Neural cell (in vitro differentiated cells): ENCODE measurements at regions not wholly inside any gene's neighbourhood (a gene's known extent, or its start where the extent isn't known, plus 50 kb on each side); places are given as distances from the start of the nearest gene placed in this dataset.

Experiments used
- H2AFZ ChIP-seq: fragments of 200-600, 300-800 bp; sonication (generic), shearing (Covaris generic); 2 replicates; pipeline ENCODE4 v1.6.0; 2014; ENCODE audit warnings: low read depth, mild to moderate bottlenecking, antibody characterized with exemption, low read length, moderate library complexity
- H3F3A ChIP-seq: fragments of 200-600 bp; shearing (Covaris generic); 2 replicates; pipeline ENCODE4 v1.6.1; 2016; ENCODE audit warnings: mild to moderate bottlenecking, moderate library complexity, mixed read lengths, antibody characterized with exemption, low read length; ENCODE audit not compliant: insufficient read depth, poor library complexity, severe bottlenecking
- H3K27ac ChIP-seq: fragments of 200-600, 300-800 bp; sonication (generic), shearing (Covaris generic); 2 replicates; pipeline ENCODE4 v1.5.1; 2014; ENCODE audit warnings: mild to moderate bottlenecking, low read length, moderate library complexity
- H3K27me3 ChIP-seq: fragments of 300-800, 200-600 bp; sonication (generic), shearing (Covaris generic); 2 replicates; pipeline ENCODE4 v1.6.0; 2014; ENCODE audit warnings: mild to moderate bottlenecking, low read depth, low read length, moderate library complexity; ENCODE audit not compliant: insufficient read depth
- H3K36me3 ChIP-seq: fragments of 300-800, 200-600 bp; sonication (generic), shearing (Covaris generic); 2 replicates; pipeline ENCODE4 v1.5.1; 2014; ENCODE audit warnings: mild to moderate bottlenecking, antibody characterized with exemption, low read length, moderate library complexity; ENCODE audit not compliant: insufficient read depth
- H3K4me2 ChIP-seq: fragments of 300-800, 200-600 bp; sonication (generic), shearing (Covaris generic); 2 replicates; pipeline ENCODE4 v1.6.0; 2014; ENCODE audit warnings: mild to moderate bottlenecking, low read length
- H3K4me3 ChIP-seq: fragments of 300-800, 200-600 bp; sonication (generic), shearing (Covaris generic); 2 replicates; pipeline ENCODE4 v1.5.1; 2014; ENCODE audit warnings: mild to moderate bottlenecking, low read length, moderate library complexity
- H3K79me2 ChIP-seq: fragments of 200-600 bp; shearing (Covaris generic); replicated peaks from 2 replicates; pipeline ENCODE4 v1.6.0; 2014; ENCODE audit warnings: mild to moderate bottlenecking, low read length, moderate library complexity; ENCODE audit not compliant: insufficient read depth
- H3K9ac ChIP-seq: fragments of 300-800, 200-600 bp; sonication (generic), shearing (Covaris generic); 2 replicates; pipeline ENCODE4 v1.6.1; 2016; ENCODE audit warnings: mild to moderate bottlenecking, low read length, mixed read lengths
- H3K9me2 ChIP-seq: fragments of 200-600 bp; shearing (Covaris generic); 2 replicates; pipeline ENCODE4 v1.6.1; 2016; ENCODE audit warnings: mild to moderate bottlenecking, low read length, mixed read lengths; ENCODE audit not compliant: insufficient read depth
- H3K9me3 ChIP-seq: fragments of 200-600, 300-800 bp; sonication (generic), shearing (Covaris generic); 2 replicates; pipeline ENCODE4 v1.6.1; 2016; ENCODE audit warnings: mild to moderate bottlenecking, mixed run types, low read length, moderate library complexity, mixed read lengths
- H4K20me1 ChIP-seq: fragments of 200-600 bp; shearing (Covaris generic); 2 replicates; pipeline ENCODE4 v1.6.1; 2016; ENCODE audit warnings: mild to moderate bottlenecking, mixed run types; ENCODE audit not compliant: insufficient read depth
- CTCF ChIP-seq: fragments of 450-650 bp; IDR thresholded peaks from 2 replicates; pipeline ENCODE4 v1.5.1; 2014; ENCODE audit warnings: antibody characterized with exemption, mild to moderate bottlenecking, moderate library complexity; ENCODE audit not compliant: poor library complexity, severe bottlenecking
- EP300 ChIP-seq: fragments of 450-650 bp; conservative IDR thresholded peaks from 2 replicates; pipeline ENCODE4 v1.6.1; 2014; ENCODE audit warnings: antibody characterized with exemption, mild to moderate bottlenecking, moderate library complexity; ENCODE audit not compliant: poor library complexity, severe bottlenecking
- EZH2 ChIP-seq: fragments of 200-600, 300-800 bp; shearing (Covaris generic), sonication (generic); IDR thresholded peaks from 2 replicates; pipeline ENCODE4 v1.6.1; 2014; ENCODE audit warnings: antibody characterized with exemption, low read length, borderline replicate concordance, mild to moderate bottlenecking; ENCODE audit not compliant: insufficient read depth, poor library complexity, severe bottlenecking
- MXI1 ChIP-seq: fragments of 450-650 bp; conservative IDR thresholded peaks from 2 replicates; pipeline ENCODE4 v1.6.1; 2014; ENCODE audit warnings: antibody characterized with exemption, mild to moderate bottlenecking; ENCODE audit not compliant: poor library complexity, severe bottlenecking
- POLR2AphosphoS5 ChIP-seq: IDR thresholded peaks from 2 replicates; pipeline ENCODE4 v1.6.1; 2012
- RAD21 ChIP-seq: fragments of 450-650 bp; conservative IDR thresholded peaks from 2 replicates; pipeline ENCODE4 v1.6.1; 2014; ENCODE audit warnings: antibody characterized with exemption, mild to moderate bottlenecking, moderate library complexity
- REST ChIP-seq: IDR thresholded peaks from 2 replicates; pipeline ENCODE4 v1.6.1; 2012; ENCODE audit warnings: borderline replicate concordance
- SMC3 ChIP-seq: fragments of 450-650 bp; conservative IDR thresholded peaks from 2 replicates; pipeline ENCODE4 v1.6.1; 2014; ENCODE audit warnings: antibody characterized with exemption, mild to moderate bottlenecking, moderate library complexity; ENCODE audit not compliant: poor library complexity
- TAF1 ChIP-seq: IDR thresholded peaks from 2 replicates; pipeline ENCODE4 v1.6.1; 2012; ENCODE audit warnings: low read depth

GRCh38 chr18:51404620-51405019, 207.1 kb upstream of the MEX3C start:
- no peak overlapping the region for H3K4me2 ChIP-seq

GRCh38 chr18:51405683-51406477, 208.4 kb upstream of the MEX3C start:
- Histone ChIP-seq H2AFZ (no peak overlapping the region), H3K9me3 (no peaks in the 10 kb centered on the region), H3K79me2 (no peaks in the 10 kb centered on the region), H3F3A (no peaks in the 10 kb centered on the region), H3K9me2 (no peaks in the 10 kb centered on the region), H3K36me3 (no peaks in the 10 kb centered on the region), H4K20me1 (no peaks in the 10 kb centered on the region), H3K9ac (no peak overlapping the region), H3K27me3 (no peaks in the 10 kb centered on the region), H3K4me2 (no peak overlapping the region), H3K4me3 (no peak overlapping the region), H3K27ac (no peak overlapping the region)
- TF ChIP-seq EP300 (no peak), REST (no peak), TAF1 (no peak), CTCF (no peak), MXI1 (no peak)

More at GRCh38 chr18:51404620-51405019, 207.1 kb upstream of the MEX3C start:
- Histone ChIP-seq H3F3A (no peaks in the 10 kb centered on the region), H3K9ac (no peak overlapping the region), H3K36me3 (no peaks in the 10 kb centered on the region), H2AFZ (no peak overlapping the region), H3K79me2 (no peaks in the 10 kb centered on the region), H3K27me3 (no peaks in the 10 kb centered on the region), H3K27ac (no peak overlapping the region), H3K9me3 (no peaks in the 10 kb centered on the region), H3K4me3 (no peak overlapping the region), H3K9me2 (no peaks in the 10 kb centered on the region), H4K20me1 (no peaks in the 10 kb centered on the region)
- TF ChIP-seq EZH2, result no peak
- TF ChIP-seq RAD21, result no peak
- no peak for TF ChIP-seq POLR2AphosphoS5
- no peak for TF ChIP-seq REST
- no peak for TF ChIP-seq TAF1
- TF ChIP-seq SMC3, result no peak
- no peak for TF ChIP-seq CTCF
- TF ChIP-seq MXI1, result no peak
- TF ChIP-seq EP300, result no peak
